ENCODE measurements at regions not wholly inside any gene's neighbourhood (a gene's known extent, or its start where the extent isn't known, plus 50 kb on each side); places are given as distances from the start of the nearest gene placed in this dataset.

DNA sequence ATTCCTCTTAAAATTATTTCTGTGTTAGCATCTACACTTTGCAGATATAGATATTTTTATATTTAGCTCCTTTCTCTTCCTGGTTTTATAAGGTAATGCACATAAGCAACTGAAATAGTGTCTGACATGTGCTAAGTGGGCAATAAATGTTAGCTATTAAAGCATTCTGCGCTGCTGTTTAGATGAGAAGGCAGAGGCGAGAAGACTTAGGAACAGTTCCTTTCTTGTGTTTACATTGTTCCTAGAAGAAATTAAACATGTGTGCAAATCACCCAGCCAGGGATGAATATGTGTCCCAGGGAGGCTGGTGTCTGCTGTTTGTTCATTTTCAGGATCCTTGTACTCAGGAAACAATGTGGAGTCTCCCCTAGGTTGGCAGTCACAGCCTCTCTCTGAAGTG lies 292.3 kb downstream of the PMP22 start:
- TF ChIP-seq, protein P1, sequence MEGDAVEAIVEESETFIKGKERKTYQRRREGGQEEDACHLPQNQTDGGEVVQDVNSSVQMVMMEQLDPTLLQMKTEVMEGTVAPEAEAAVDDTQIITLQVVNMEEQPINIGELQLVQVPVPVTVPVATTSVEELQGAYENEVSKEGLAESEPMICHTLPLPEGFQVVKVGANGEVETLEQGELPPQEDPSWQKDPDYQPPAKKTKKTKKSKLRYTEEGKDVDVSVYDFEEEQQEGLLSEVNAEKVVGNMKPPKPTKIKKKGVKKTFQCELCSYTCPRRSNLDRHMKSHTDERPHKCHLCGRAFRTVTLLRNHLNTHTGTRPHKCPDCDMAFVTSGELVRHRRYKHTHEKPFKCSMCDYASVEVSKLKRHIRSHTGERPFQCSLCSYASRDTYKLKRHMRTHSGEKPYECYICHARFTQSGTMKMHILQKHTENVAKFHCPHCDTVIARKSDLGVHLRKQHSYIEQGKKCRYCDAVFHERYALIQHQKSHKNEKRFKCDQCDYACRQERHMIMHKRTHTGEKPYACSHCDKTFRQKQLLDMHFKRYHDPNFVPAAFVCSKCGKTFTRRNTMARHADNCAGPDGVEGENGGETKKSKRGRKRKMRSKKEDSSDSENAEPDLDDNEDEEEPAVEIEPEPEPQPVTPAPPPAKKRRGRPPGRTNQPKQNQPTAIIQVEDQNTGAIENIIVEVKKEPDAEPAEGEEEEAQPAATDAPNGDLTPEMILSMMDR (IDR thresholded peaks at IDR 0.05): no peak

DNA sequence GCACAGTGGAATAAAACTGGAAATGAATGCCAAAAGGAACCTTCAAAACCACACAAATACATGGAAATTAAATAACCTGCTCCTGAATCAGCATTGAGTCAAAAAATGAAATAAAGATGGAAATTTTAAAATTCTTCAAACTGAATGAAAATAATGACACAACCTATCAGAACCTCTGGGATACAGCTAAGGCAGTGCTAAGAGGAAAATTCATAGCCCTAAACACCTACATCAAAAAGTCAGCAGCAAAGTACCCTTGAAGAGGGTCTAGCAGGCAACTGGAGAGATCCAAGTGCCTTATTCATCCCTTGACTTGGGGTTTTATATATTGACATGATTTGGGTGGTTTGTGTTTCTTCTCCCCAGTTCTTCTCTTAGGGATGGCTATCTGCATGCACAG lies 294.1 kb downstream of the PMP22 start:
- TF ChIP-seq, protein P1 (IDR thresholded peaks at IDR 0.05): no peak
- Histone ChIP-seq H3K27ac (no peak overlapping the region), H3K4me3 (no peak overlapping the region)
- DNase-seq (ENCODE audit: low spot score): no peak

More for the DNA sequence above, 292.3 kb downstream of the PMP22 start:
- Histone ChIP-seq H3K4me3 (no peak overlapping the region), H3K27ac (no peak overlapping the region)
- DNase-seq (ENCODE audit: low spot score): no peak

DNA sequence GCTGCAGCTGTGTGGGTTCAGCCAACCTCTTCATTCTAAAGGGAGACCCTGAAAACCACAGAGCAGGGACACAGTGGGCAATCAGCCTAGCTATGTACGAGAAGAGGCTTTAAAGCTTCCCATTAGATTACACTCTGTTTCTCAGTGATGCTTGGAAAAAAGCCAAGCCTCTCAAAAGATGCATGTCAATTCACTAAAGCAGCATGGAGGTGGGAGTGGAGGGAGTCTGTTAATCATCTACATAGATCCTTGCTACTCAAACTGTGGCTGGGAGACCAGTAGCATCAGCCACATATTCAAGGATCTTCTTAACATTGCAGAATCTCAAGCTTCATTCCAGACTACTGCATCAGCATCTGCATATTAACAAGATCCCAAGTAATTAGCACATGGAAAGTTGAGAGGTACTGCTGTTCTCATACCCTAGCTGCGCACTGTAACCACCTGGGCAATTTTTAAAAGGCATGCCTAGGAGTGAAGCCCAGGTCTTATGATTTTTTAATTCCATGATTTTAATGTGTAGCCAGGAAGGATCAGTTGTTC lies 305.9 kb downstream of the PMP22 start:
- DNase-seq (ENCODE audit: low spot score): no peak
- H3K4me3 ChIP-seq: no peak overlapping the region
- H3K27ac ChIP-seq: no peak overlapping the region
- TF ChIP-seq, protein P1 (IDR thresholded peaks at IDR 0.05): no peak

DNA sequence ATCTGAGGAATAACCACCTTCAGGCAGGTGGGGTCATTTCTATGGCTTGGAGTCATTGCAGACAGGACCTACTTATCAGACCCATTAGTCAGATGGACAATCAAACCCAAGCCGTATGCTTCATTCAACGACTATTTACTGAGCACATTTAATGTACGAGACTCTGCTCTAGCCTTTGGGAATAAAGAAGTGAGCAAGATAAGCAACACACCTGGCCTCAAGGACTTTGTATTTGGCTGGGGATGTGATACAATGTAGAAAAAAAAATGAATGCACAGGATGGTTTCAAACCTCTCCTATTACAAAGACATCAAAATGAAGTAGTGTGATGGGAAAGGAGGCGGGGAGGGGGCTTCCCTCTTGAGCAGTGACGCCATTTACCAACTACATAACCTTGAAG lies 311.7 kb downstream of the PMP22 start:
- Histone ChIP-seq H3K27ac (no peak overlapping the region), H3K4me3 (no peak overlapping the region)
- TF ChIP-seq, protein P1 (IDR thresholded peaks at IDR 0.05): no peak
- no peak for DNase-seq (ENCODE audit: low spot score)

DNA sequence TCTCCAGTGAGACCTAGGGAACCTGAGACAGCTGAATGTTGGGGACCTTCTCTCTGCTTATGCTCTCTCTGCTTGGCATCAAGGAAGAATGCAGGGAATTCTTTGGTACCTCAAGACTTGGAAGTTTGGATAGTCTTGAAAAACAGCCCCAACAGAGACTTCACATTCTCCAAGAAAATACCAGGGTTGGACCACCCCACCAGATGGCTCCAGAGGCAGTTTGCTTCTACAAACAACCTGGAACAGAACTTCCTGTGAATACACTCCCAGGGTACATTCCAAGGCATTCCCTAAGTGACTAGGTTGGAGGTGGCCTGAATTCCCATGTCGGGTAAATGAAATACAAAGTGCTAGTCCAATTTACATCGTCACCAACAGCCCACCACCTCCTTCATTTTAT lies 314.4 kb downstream of the PMP22 start:
- Histone ChIP-seq H3K4me3 (no peak overlapping the region), H3K27ac (no peak overlapping the region)
- TF ChIP-seq, protein P1 (IDR thresholded peaks at IDR 0.05): no peak
- DNase-seq (ENCODE audit: low spot score): no peak

DNA sequence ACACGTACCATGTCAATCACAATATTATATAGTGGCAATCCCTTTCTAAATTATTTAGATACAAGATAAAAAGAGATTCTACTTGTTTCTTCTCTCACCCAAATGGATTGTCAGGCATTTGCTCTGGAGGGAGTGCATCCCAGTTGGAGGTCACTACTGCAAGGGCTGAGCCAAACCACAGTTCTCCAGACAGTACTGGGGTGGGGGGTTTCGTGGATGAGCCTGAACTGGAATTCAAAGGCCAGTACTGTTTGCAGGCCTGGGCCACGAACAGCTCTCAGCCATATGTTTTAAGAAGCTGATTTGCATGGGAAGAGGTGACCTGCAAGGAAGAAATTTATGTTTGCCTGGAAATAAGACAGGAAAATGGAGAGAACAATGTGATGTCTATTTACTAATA lies 314.9 kb downstream of the PMP22 start:
- DNase-seq (ENCODE audit: low spot score): no peak
- Histone ChIP-seq H3K4me3 (no peak overlapping the region), H3K27ac (no peak overlapping the region)
- TF ChIP-seq, protein P1 (IDR thresholded peaks at IDR 0.05): no peak

DNA sequence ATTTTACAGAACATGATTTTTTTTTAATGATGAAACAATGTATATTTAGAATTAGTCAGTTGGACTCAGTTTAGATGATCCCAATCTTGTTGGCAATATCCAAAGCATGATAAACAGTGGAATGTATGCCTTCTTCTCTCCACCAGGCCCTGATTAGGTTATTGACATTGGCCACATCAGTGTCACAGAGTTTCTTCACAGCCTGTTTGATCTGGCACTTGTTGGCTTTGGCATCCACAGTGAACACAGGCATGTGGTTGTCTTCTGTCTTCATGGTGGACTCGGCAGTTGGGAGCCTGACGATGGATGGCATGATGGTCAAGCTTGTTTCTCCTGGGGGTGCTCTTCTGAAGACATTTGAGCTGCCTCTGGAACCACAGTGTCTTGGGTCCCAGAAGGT lies 317.5 kb downstream of the PMP22 start:
- no peak overlapping the region for H3K27ac ChIP-seq
- DNase-seq (ENCODE audit: low spot score): no peak
- TF ChIP-seq, protein P1 (IDR thresholded peaks at IDR 0.05): no peak
- no peak overlapping the region for H3K4me3 ChIP-seq
